ENCODE measurements at regions not wholly inside any gene's neighbourhood (a gene's known extent, or its start where the extent isn't known, plus 50 kb on each side); places are given as distances from the start of the nearest gene placed in this dataset.

DNA sequence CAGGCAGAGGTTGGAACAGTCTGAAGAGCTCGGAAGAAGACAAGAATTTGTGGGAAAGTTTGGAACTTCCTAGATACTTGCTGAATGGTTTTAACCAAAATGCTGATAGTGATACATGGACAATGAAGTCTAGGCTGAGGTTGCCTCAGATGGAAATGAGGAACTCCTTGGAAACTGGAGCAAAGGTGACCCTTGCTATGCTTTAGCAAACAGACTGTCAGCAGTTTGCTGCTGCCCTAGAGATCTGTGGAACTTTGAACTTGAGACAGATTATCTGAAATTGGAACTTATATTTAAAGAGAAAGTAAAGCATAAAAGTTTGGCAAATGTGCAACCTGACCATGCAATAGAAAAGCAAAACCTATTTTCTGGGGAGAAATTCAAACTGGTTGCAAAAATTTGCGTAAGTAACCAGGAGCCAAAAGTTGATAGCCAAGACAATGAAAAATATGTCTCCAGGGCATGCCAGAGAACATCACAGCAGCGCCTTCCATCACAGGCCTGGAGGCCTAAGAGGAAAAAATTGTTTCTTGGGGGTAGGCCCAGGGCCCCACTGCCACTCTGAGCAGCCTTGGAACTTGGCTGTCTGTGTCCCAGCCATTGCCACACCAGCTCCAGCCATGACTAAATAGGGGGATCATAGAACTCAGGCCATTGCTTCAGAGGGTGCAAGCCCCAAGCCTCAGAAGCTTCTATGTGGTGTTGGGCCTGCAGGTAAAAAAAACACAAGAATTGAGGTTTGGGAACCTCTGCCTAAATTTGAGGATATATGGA, 675.3 kb downstream of the LTN1 start:
- Histone ChIP-seq H3K4me1 (ENCODE audit: control insufficient read depth, extremely low read depth, insufficient read depth, low read length) (no peaks in the 10 kb centered on the region), H3K4me3 (replicated peaks in 1 of 3; ENCODE audit: insufficient read depth in 1 of 3, low read depth in 1 of 3, low read length in 3 of 3) (no peak overlapping the region), H3K27me3 (ENCODE audit: control insufficient read depth in 2 of 2, insufficient read depth in 2 of 2, low read length in 2 of 2) (no peaks in the 10 kb centered on the region), H3K27ac (ENCODE audit: insufficient read depth, low read depth, low read length) (no peak overlapping the region), H3K36me3 (ENCODE audit: control insufficient read depth in 2 of 2, extremely low read depth in 1 of 2, insufficient read depth in 2 of 2, low read length in 2 of 2) (no peaks in the 10 kb centered on the region), H3K9me1 (replicated peaks; ENCODE audit: control insufficient read depth, extremely low read depth, insufficient read depth, low read length) (no peaks in the 10 kb centered on the region), H3K9me3 (replicated peaks; ENCODE audit: control insufficient read depth, insufficient read depth, low read length) (no peaks in the 10 kb centered on the region), H3K9ac (replicated peaks; ENCODE audit: extremely low read depth, insufficient read depth, low read length) (no peak overlapping the region), H2AFZ (ENCODE audit: low read depth, low read length) (no peak overlapping the region), H3K4me2 (ENCODE audit: insufficient read depth, low read length) (no peak overlapping the region), H3K79me2 (ENCODE audit: control insufficient read depth, insufficient read depth, low read length) (no peaks in the 10 kb centered on the region), H4K20me1 (replicated peaks; ENCODE audit: control insufficient read depth, extremely low read depth, insufficient read depth, low read length) (no peaks in the 10 kb centered on the region)
- BruUV-seq (replicated peaks), result no TSS peak
- DNase-seq (ENCODE audit: low read depth, low spot score) (no peak), FAIRE-seq (no peak)
- CTCF ChIA-PET, result no interaction called here
- TF ChIP-seq MYC (IDR thresholded peaks at IDR 0.05; ENCODE audit: low read depth, low read length), result no peak
- TF ChIP-seq POLR2A (IDR thresholded peaks at IDR 0.05; ENCODE audit: low read depth, low read length), result no peak
- no peak for TF ChIP-seq POLR2AphosphoS5 (IDR thresholded peaks at IDR 0.05; ENCODE audit: insufficient read depth, low read depth, low read length)
- no peak for TF ChIP-seq FOS (IDR thresholded peaks at IDR 0.05; ENCODE audit: borderline replicate concordance, insufficient read depth, low read length)
- TF ChIP-seq, protein P1, sequence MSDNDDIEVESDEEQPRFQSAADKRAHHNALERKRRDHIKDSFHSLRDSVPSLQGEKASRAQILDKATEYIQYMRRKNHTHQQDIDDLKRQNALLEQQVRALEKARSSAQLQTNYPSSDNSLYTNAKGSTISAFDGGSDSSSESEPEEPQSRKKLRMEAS (IDR thresholded peaks at IDR 0.05; ENCODE audit: insufficient read depth, insufficient read length), result no peak
- TF ChIP-seq, protein P2, sequence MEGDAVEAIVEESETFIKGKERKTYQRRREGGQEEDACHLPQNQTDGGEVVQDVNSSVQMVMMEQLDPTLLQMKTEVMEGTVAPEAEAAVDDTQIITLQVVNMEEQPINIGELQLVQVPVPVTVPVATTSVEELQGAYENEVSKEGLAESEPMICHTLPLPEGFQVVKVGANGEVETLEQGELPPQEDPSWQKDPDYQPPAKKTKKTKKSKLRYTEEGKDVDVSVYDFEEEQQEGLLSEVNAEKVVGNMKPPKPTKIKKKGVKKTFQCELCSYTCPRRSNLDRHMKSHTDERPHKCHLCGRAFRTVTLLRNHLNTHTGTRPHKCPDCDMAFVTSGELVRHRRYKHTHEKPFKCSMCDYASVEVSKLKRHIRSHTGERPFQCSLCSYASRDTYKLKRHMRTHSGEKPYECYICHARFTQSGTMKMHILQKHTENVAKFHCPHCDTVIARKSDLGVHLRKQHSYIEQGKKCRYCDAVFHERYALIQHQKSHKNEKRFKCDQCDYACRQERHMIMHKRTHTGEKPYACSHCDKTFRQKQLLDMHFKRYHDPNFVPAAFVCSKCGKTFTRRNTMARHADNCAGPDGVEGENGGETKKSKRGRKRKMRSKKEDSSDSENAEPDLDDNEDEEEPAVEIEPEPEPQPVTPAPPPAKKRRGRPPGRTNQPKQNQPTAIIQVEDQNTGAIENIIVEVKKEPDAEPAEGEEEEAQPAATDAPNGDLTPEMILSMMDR (IDR thresholded peaks at IDR 0.05; ENCODE audit: extremely low read depth in 1 of 2, insufficient read depth in 1 of 2, low read depth in 1 of 2, low read length in 2 of 2), result no peak
- dilution Hi-C loops (cut with MboI; ENCODE audit: extremely low pct_ligation_motif_present, low sequenced_read_pairs) (no loop called here), intact Hi-C loops (cut with micrococcal nuclease) (no loop called here)
- POLR2A ChIA-PET, result no interaction called here
